IPS-18c (cell line): ENCODE measurements at regions not wholly inside any gene's neighbourhood (a gene's known extent, or its start where the extent isn't known, plus 50 kb on each side); places are given as distances from the start of the nearest gene placed in this dataset.

ENCODE experiments used
- H3K4me3 ChIP-seq: 2 replicates; pipeline ENCODE4 v1.7.0; 2013; ENCODE audit warnings: low read depth, mild to moderate bottlenecking, low read length, moderate library complexity; ENCODE audit not compliant: insufficient read depth
- H3K9me3 ChIP-seq: one replicate; pipeline ENCODE4 v1.6.1; 2013; ENCODE audit warnings: mild to moderate bottlenecking, low read length, moderate library complexity; ENCODE audit not compliant: control insufficient read depth, insufficient read depth

- Histone ChIP-seq H3K4me3 (no peak overlapping the region), H3K9me3 (no peaks in the 10 kb centered on the region)
Measured at GRCh38 chr1:181386951-181387350, 96.4 kb upstream of the CACNA1E start.

- Histone ChIP-seq H3K9me3 (no peaks in the 10 kb centered on the region), H3K4me3 (no peak overlapping the region)
Measured at GRCh38 chr1:181387702-181388101, 95.6 kb upstream of the CACNA1E start.

- H3K9me3 ChIP-seq: no peaks in the 10 kb centered on the region
- no peak overlapping the region for H3K4me3 ChIP-seq
Measured at GRCh38 chr1:181390410-181391077, 92.8 kb upstream of the CACNA1E start.

GRCh38 chr1:181391301-181391900 is 91.9 kb upstream of the CACNA1E start:
- Histone ChIP-seq H3K9me3 (no peaks in the 10 kb centered on the region), H3K4me3 (no peak overlapping the region)

- H3K4me3 ChIP-seq: no peak overlapping the region
Measured at GRCh38 chr1:181392133-181392532, 91.2 kb upstream of the CACNA1E start.

GRCh38 chr1:181392613-181393220 is 90.6 kb upstream of the CACNA1E start:
- Histone ChIP-seq H3K9me3 (no peaks in the 10 kb centered on the region), H3K4me3 (no peak overlapping the region)

More at GRCh38 chr1:181392133-181392532, 91.2 kb upstream of the CACNA1E start:
- no peaks in the 10 kb centered on the region for H3K9me3 ChIP-seq

- Histone ChIP-seq H3K9me3 (no peaks in the 10 kb centered on the region), H3K4me3 (no peak overlapping the region)
Measured at GRCh38 chr1:181394766-181395165, 88.6 kb upstream of the CACNA1E start.

GRCh38 chr1:181396171-181396670 is 87.1 kb upstream of the CACNA1E start:
- Histone ChIP-seq H3K4me3 (no peak overlapping the region), H3K9me3 (no peaks in the 10 kb centered on the region)

GRCh38 chr1:181396811-181397210 is 86.5 kb upstream of the CACNA1E start:
- no peak overlapping the region for H3K4me3 ChIP-seq
- no peaks in the 10 kb centered on the region for H3K9me3 ChIP-seq

- H3K4me3 ChIP-seq: no peak overlapping the region
- no peaks in the 10 kb centered on the region for H3K9me3 ChIP-seq
Measured at GRCh38 chr1:181397845-181398244, 85.5 kb upstream of the CACNA1E start.

GRCh38 chr1:181398544-181398943 is 84.8 kb upstream of the CACNA1E start:
- Histone ChIP-seq H3K9me3 (no peaks in the 10 kb centered on the region), H3K4me3 (no peak overlapping the region)

- no peaks in the 10 kb centered on the region for H3K9me3 ChIP-seq
- H3K4me3 ChIP-seq: no peak overlapping the region
Measured at GRCh38 chr1:181405584-181405983, 77.7 kb upstream of the CACNA1E start.

GRCh38 chr1:181406989-181407388 is 76.3 kb upstream of the CACNA1E start:
- Histone ChIP-seq H3K9me3 (peaks cover 2% of the 10 kb centered on the region), H3K4me3 (no peak overlapping the region)

GRCh38 chr1:181409981-181410380 is 73.3 kb upstream of the CACNA1E start:
- Histone ChIP-seq H3K4me3 (no peak overlapping the region), H3K9me3 (peaks cover 2% of the 10 kb centered on the region)

- Histone ChIP-seq H3K4me3 (no peak overlapping the region), H3K9me3 (peaks cover 2% of the 10 kb centered on the region)
Measured at GRCh38 chr1:181412746-181413145, 70.6 kb upstream of the CACNA1E start.

GRCh38 chr1:181413195-181413815 is 70.0 kb upstream of the CACNA1E start:
- Histone ChIP-seq H3K9me3 (peaks cover 2% of the 10 kb centered on the region), H3K4me3 (no peak overlapping the region)

GRCh38 chr1:181413836-181414235 is 69.5 kb upstream of the CACNA1E start:
- no peak overlapping the region for H3K4me3 ChIP-seq
- peaks cover 2% of the 10 kb centered on the region for H3K9me3 ChIP-seq
